Skeletal muscle cell (primary cell): ENCODE measurements at regions not wholly inside any gene's neighbourhood (a gene's known extent, or its start where the extent isn't known, plus 50 kb on each side); places are given as distances from the start of the nearest gene placed in this dataset.
"Not testable (repeated sequence)": the region's sequence is repeated elsewhere in the genome, so short reads cannot be mapped to it uniquely, and the experiment has no call there.

Experiments used
- DNase-seq: peaks from one replicate; pipeline ENCODE4 v3.0.0-alpha.2; 2010; ENCODE audit warnings: low read depth
- H3K4me3 ChIP-seq: 2 replicates; pipeline ENCODE4 v1.5.1; 2011; ENCODE audit warnings: low read depth, mild to moderate bottlenecking, control low read depth, low read length, moderate library complexity

DNA sequence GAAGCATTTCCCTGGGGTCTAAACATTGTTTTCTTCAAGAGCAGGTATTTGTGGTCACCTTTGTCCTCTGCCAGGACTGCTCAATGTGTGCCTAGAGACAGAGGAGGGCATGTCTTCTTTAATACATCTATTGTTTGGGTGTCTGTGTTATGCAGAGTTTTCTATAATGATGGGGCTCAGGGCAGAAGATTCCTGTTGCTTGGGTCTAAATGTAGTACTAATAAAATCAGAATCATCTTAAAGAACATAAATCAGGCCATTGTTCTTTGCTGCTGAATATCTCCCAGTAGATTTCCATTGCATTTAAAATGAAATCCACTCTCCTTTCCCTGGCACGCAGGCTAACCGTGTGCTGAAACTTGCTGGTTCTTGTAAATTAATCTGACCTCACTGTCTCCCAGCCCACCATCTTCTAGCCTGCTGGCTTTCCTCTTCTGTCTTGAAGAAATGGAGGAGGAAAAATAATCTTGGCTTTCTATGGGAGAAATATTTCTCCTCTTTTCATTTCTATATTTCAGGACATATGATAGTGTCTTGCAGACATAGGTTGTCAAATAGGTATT lies 1396.8 kb downstream of the GATA3 start:
- no peak overlapping the region for H3K4me3 ChIP-seq
- no peak for DNase-seq

DNA sequence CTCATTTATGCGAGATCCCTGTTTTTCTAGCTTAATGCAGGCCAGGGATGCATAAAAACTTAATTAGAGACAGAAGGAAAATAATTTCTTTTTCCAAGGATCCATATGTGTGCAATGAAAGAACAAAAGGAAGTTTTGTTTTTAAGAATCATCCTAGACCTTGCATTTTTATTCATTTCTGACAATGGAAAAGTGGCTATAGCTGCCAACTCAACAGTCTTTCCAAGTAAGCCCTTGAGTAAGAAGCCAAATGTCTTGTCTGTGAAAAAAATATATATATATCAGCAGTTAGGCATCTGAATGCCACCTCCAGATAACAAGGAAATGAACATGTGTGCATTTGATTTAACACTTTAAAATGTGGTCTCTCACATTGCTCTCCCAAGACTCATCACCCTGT lies 1397.6 kb downstream of the GATA3 start:
- DNase-seq = no peak
- no peak overlapping the region for H3K4me3 ChIP-seq

GRCh38 chr10:9453871-9454270 lies 1399.4 kb downstream of the GATA3 start:
- DNase-seq, H3K4me3 ChIP-seq: not testable (repeated sequence)

GRCh38 chr10:9469663-9470205 lies 1415.2 kb downstream of the GATA3 start:
- H3K4me3 ChIP-seq = no peak overlapping the region
- no peak for DNase-seq

GRCh38 chr10:9470581-9470980 lies 1416.1 kb downstream of the GATA3 start:
- no peak for DNase-seq
- H3K4me3 ChIP-seq = no peak overlapping the region

DNA sequence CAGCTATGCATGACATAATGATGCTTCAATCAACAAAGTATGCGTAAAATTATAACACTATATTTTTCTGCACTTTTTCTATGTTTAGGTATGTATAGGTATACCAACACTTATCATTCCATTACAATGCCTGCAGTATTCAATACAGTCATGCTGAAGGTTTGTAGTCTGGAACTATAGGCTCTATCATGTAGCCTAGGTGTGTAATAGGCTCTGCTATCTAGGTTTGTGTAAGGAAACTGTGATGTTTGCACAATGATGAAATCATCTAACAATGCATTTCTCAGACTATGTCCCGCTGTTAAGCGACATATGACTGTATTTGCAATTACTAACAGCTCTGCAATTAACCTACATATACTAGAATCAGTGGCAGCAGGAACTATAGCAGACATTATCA lies 1447.5 kb downstream of the GATA3 start:
- no peak for DNase-seq
- H3K4me3 ChIP-seq = no peak overlapping the region

DNA sequence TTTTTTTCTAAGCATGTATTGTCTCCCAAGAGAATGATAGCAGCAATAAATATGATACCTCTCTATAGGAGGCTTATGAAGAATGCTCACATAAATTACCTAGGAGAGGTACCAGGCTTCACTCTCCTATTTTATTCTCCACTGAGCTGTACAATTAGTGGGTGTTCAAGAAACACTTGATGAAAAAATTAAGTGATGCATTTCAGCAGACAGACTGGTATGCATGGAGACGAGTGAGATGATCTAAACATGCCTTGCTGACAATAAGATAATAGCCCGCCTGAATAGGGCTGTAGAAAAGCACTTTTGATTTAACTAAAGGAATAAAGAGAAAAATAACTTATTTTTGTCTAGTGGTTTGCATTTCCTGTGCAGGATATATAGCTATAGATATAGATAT lies 1449.7 kb downstream of the GATA3 start:
- H3K4me3 ChIP-seq = no peak overlapping the region
- DNase-seq = no peak

DNA sequence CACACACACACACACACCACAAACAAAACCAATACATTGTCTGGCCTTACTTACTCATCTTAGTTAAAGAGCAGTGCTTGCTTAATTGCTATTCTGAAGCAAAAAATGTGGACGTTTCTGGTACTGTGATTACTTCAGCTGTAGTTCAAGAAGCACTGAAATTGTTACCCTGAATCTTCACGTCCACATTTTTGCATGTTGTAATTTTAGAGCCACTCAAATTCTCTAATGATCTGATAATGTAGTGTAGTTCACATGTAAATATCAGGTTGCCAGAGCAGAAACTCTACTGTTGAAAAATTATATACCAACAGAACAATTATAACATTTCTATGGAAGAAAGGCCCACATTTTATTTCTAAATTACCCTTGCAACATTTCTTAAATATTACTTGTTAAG lies 1451.1 kb downstream of the GATA3 start:
- no peak for DNase-seq
- no peak overlapping the region for H3K4me3 ChIP-seq

DNA sequence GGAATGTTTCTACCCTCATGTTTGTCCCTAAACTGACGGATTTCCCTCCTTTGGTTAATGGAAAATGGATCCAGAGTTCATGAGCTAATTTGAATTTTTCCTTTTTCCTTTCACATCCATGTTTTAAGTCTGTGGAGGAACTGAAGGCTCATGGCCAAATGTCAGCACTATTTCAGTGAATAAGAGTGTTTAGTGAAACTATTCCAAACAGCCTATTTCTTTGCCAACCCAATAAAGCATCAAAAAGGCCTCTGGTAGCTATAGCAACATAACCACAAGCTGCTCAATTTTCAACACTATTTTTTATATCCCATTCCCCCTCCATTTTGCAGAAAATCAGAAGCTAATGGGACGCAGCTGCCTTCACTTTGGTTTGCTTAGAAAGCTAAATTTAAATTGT lies 1454.1 kb downstream of the GATA3 start:
- no peak for DNase-seq
- no peak overlapping the region for H3K4me3 ChIP-seq

DNA sequence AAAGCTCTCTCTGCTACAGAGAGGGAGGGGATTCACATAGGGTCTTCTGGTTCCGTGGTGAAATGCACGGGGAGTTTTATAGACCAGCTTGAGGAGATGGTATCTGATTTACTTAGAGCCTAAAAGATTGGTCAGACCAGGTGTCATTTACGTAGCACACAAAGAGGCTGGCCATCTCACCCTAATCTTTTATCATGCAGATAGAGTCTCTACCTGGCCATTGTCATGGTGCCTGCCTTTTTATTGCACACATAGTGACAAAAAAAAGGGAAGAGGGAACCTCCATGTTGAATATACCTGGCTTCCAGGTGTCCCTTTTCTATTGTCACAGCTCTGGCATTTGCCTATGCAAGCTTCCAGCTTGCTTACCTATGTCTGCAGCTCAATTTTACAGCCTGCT lies 1456.1 kb downstream of the GATA3 start:
- no peak for DNase-seq
- no peak overlapping the region for H3K4me3 ChIP-seq

GRCh38 chr10:9515922-9516321 lies 1461.4 kb downstream of the GATA3 start:
- no peak for DNase-seq
- no peak overlapping the region for H3K4me3 ChIP-seq

GRCh38 chr10:9535744-9536143 lies 1481.3 kb downstream of the GATA3 start:
- no peak for DNase-seq
- H3K4me3 ChIP-seq = no peak overlapping the region

- no peak for DNase-seq
- H3K4me3 ChIP-seq = no peak overlapping the region
Measured at GRCh38 chr10:9545073-9545472, 1472.6 kb upstream of the CELF2 start.

DNA sequence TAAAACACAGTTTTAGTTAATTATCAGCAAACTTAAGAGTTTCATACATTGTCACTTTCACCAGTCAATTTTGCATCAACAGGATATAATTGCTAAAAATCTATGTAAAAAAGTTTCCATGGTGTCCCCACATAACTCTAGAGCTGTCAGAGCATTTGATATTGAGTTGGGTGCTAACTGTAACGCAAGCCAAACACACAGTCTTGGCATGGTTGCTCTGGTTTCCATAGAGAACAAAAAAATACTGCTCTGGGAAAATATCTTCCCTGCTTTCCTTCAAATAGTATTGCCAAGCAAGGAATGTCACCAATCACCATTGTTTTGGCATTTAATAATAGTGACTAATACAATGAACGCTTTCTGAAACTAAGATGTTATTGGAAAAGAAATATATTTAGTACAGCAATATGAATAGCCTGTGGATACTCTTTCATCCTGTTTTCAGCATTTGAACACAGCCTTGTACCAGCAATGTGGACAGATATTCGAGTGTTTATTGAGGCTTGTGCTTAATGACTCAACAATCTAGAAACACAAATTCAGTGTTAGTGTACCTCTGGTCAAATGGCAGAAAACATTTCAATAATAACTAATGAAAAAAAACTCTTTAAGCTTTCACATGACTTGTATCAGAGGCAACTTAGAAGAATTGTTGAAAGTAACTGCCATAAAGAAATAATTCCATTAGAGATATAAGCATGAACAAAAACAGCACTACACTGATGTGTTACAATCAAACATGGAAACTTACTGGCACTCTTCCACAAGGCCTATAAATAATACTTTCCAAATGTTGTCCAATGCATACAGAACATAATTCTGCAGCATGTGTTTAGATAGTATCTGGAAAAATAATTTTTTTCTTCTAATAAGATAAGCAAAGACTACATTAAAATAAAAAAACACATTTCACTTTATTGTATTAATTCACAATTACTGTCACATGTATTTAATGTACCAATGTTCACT lies 1469.5 kb upstream of the CELF2 start:
- DNase-seq = no peak
- H3K4me3 ChIP-seq = no peak overlapping the region

DNA sequence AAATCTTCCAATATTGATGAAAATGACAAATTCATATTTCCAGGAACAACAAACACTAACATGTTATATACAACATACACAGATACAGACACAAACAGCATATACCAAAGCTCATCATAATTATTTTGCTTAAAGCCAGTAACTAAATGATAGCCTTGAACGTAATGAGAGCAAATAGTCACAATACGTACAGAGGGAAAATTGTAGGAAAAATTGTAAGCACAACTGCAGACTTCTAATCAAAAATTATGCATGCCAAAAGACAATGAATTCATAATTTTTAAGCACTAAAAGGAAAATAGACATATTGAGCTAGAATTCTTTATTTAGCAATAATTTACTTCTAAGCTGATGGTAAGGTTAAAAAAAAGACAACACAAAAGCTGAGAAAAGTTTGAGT lies 1466.9 kb upstream of the CELF2 start:
- no peak overlapping the region for H3K4me3 ChIP-seq
- no peak for DNase-seq

- DNase-seq = no peak
- no peak overlapping the region for H3K4me3 ChIP-seq
Measured at GRCh38 chr10:9554321-9554720, 1463.4 kb upstream of the CELF2 start.

- DNase-seq = no peak
- no peak overlapping the region for H3K4me3 ChIP-seq
Measured at GRCh38 chr10:9560976-9561375, 1456.7 kb upstream of the CELF2 start.

GRCh38 chr10:9561821-9562505 lies 1455.7 kb upstream of the CELF2 start:
- no peak overlapping the region for H3K4me3 ChIP-seq
- DNase-seq = no peak

DNA sequence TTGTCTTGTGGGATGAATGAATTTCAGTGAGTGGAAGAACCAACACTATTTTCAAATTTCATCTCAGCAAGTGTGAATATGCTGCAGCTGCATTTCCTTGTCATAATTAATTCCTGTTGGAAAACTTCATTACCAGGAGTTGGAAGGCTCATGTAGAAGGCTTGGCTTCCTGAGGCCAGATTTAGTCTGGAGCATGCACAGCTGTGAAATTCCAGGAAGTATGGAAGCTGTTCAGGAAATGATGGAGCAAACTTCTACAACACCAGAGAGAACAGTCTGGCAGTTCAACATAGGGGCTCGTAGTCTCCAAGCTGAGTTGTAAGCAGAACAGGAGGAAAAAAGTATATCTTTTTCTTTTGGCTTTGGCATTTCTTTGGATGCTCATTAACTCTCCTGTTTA lies 1439.9 kb upstream of the CELF2 start:
- H3K4me3 ChIP-seq = no peak overlapping the region
- DNase-seq = no peak

- peak; percentile 14 for DNase-seq
- no peak overlapping the region for H3K4me3 ChIP-seq
Measured at GRCh38 chr10:9579110-9579705, 1438.5 kb upstream of the CELF2 start.
